ENCODE measurements at regions not wholly inside any gene's neighbourhood (a gene's known extent, or its start where the extent isn't known, plus 50 kb on each side); places are given as distances from the start of the nearest gene placed in this dataset.

- no peak for DNase-seq (ENCODE audit: low read depth)
Observed at GRCh38 chr5:2266641-2267240, 384.0 kb upstream of the IRX4 start.

- DNase-seq (ENCODE audit: low read depth) = no peak
Observed at GRCh38 chr5:2265341-2265740, 382.6 kb upstream of the IRX4 start.

- DNase-seq (ENCODE audit: low read depth) = no peak
Observed at GRCh38 chr5:2263763-2264162, 381.0 kb upstream of the IRX4 start.

- no peak for DNase-seq (ENCODE audit: low read depth)
Observed at GRCh38 chr5:2262620-2263019, 379.9 kb upstream of the IRX4 start.

GRCh38 chr5:2261004-2261703 is 378.4 kb upstream of the IRX4 start:
- no peak for DNase-seq (ENCODE audit: low read depth)

GRCh38 chr5:2260211-2261003 is 377.7 kb upstream of the IRX4 start:
- no peak for DNase-seq (ENCODE audit: low read depth)

- no peak for DNase-seq (ENCODE audit: low read depth)
Observed at GRCh38 chr5:2259494-2260107, 376.9 kb upstream of the IRX4 start.

- no peak for DNase-seq (ENCODE audit: low read depth)
Observed at GRCh38 chr5:2258861-2259260, 376.1 kb upstream of the IRX4 start.

GRCh38 chr5:2257326-2258244 is 374.9 kb upstream of the IRX4 start:
- DNase-seq (ENCODE audit: low read depth) = no peak

- no peak for DNase-seq (ENCODE audit: low read depth)
Observed at GRCh38 chr5:2256691-2257280, 374.1 kb upstream of the IRX4 start.

- no peak for DNase-seq (ENCODE audit: low read depth)
Observed at GRCh38 chr5:2255915-2256690, 373.4 kb upstream of the IRX4 start.

GRCh38 chr5:2254880-2255750 is 372.4 kb upstream of the IRX4 start:
- no peak for DNase-seq (ENCODE audit: low read depth)

- DNase-seq (ENCODE audit: low read depth) = no peak
Observed at GRCh38 chr5:2254406-2254805, 371.7 kb upstream of the IRX4 start.

GRCh38 chr5:2253040-2253975 is 370.6 kb upstream of the IRX4 start:
- no peak for DNase-seq (ENCODE audit: low read depth)

- no peak for DNase-seq (ENCODE audit: low read depth)
Observed at GRCh38 chr5:2251751-2252150, 369.0 kb upstream of the IRX4 start.

- DNase-seq (ENCODE audit: low read depth) = no peak
Observed at GRCh38 chr5:2251298-2251697, 368.6 kb upstream of the IRX4 start.

- DNase-seq (ENCODE audit: low read depth) = no peak
Observed at GRCh38 chr5:2250365-2250950, 367.7 kb upstream of the IRX4 start.

GRCh38 chr5:2249442-2249841 is 366.7 kb upstream of the IRX4 start:
- no peak for DNase-seq (ENCODE audit: low read depth)
